Activated T-cell treated with anti-CD3 and anti-CD28 coated beads, Interleukin-2, amount 50 U/mL, for 24 hours (primary cell): ENCODE measurements at regions not wholly inside any gene's neighbourhood (a gene's known extent, or its start where the extent isn't known, plus 50 kb on each side); places are given as distances from the start of the nearest gene placed in this dataset.

Source experiments
- DNase-seq: peaks from one replicate; pipeline ENCODE4 v3.0.0-alpha.2; 2020
- H3K27ac Mint-ChIP-seq: 2 replicates; pipeline ENCODE4 v1.8.0; 2020; ENCODE audit warnings: mild to moderate bottlenecking, mixed read lengths
- H3K27me3 Mint-ChIP-seq: 2 replicates; pipeline ENCODE4 v1.8.0; 2020; ENCODE audit warnings: mixed read lengths
- H3K36me3 Mint-ChIP-seq: 2 replicates; pipeline ENCODE4 v1.8.0; 2020; ENCODE audit warnings: low read depth, mixed read lengths
- H3K4me1 Mint-ChIP-seq: 2 replicates; pipeline ENCODE4 v1.8.0; 2020; ENCODE audit warnings: low read depth, mixed read lengths
- H3K4me3 Mint-ChIP-seq: 2 replicates; pipeline ENCODE4 v1.8.0; 2020; ENCODE audit warnings: mild to moderate bottlenecking, moderate library complexity, mixed read lengths
- H3K9me3 Mint-ChIP-seq: 2 replicates; pipeline ENCODE4 v1.8.0; 2020; ENCODE audit warnings: mixed read lengths

DNA sequence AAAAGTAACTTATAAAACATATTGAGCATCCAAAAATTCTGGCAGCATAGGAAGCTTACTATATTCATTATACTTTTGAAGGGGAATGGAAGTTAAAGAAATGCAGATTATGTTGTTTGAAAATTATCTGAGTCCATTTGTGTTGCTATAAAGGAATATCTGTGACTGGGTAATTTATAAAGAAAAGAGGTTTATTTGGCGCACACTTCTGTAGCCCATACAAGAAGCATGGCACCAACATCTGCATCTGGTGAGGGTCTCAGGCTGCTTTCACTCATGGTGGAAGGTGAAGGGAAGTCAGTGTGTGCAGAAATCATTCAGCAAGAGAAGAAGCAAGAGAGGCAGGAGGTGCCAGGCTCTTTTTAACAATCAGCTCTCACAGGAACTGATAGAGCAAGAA is 55.5 kb upstream of the BACH1 start:
- Mint-ChIP-seq H3K36me3 (no peaks in the 10 kb centered on the region), H3K4me3 (no peak overlapping the region), H3K27me3 (peaks cover 14% of the 10 kb centered on the region), H3K27ac (no peak overlapping the region), H3K9me3 (peaks cover 2% of the 10 kb centered on the region), H3K4me1 (peaks cover 13% of the 10 kb centered on the region)
- DNase-seq, result no peak

DNA sequence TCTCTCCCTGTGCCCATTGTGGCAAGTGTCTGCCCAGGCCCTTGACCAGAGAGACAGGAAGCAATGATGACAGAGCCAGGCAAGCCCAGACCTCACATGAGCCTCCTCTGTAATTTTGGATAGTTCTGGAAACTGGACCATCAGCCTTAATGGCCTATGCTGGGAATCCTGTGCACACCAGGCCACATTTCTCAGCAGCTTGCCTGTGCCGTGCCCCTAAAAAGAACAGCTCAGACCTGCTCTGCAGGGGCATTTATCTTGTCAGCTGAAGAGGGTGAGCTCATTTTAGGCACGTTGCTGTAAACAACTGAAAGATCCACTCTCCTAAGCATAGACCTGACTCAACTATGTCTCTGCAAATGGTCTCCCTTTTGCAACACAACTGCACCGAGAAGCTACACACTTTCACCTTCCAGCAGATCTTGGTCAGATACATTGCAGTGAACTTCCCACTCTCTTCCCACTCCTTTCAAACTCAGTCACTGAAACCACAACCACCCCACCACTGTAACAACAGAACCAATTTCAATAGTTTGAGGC is 53.5 kb upstream of the BACH1 start:
- Mint-ChIP-seq H3K36me3 (no peaks in the 10 kb centered on the region), H3K27ac (peak overlapping the region; percentile 24), H3K4me3 (no peak overlapping the region), H3K4me1 (peaks cover 13% of the 10 kb centered on the region), H3K27me3 (peaks cover 13% of the 10 kb centered on the region), H3K9me3 (peaks cover 5% of the 10 kb centered on the region)
- no peak for DNase-seq

- Mint-ChIP-seq H3K27ac (no peak overlapping the region), H3K9me3 (peaks cover 5% of the 10 kb centered on the region), H3K36me3 (no peaks in the 10 kb centered on the region), H3K27me3 (peaks cover 19% of the 10 kb centered on the region), H3K4me3 (no peak overlapping the region), H3K4me1 (peaks cover 13% of the 10 kb centered on the region)
- no peak for DNase-seq
Measured at GRCh38 chr21:29245863-29246262, 52.9 kb upstream of the BACH1 start.

DNA sequence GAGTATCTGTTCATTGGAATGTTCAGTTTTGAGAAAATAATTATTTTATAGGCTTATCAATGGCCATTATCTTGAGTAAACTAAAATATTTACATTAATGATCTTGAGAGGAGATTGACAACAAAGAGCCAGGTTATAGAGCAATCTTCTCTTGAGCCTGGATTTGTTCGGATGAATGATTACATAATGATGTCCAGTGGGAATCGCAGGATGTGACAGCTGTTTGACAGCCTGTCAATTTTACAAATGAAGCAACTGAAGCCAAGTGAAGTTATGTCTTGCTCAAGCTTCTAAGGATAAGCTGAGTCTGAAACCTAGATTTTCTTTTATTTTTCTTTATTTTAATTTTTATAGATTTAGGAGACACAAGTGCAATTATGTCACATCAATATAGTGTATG is 52.1 kb upstream of the BACH1 start:
- DNase-seq, result no peak
- Mint-ChIP-seq H3K36me3 (no peaks in the 10 kb centered on the region), H3K4me3 (no peak overlapping the region), H3K27me3 (peaks cover 23% of the 10 kb centered on the region), H3K27ac (no peak overlapping the region), H3K9me3 (peaks cover 5% of the 10 kb centered on the region), H3K4me1 (peaks cover 13% of the 10 kb centered on the region)

DNA sequence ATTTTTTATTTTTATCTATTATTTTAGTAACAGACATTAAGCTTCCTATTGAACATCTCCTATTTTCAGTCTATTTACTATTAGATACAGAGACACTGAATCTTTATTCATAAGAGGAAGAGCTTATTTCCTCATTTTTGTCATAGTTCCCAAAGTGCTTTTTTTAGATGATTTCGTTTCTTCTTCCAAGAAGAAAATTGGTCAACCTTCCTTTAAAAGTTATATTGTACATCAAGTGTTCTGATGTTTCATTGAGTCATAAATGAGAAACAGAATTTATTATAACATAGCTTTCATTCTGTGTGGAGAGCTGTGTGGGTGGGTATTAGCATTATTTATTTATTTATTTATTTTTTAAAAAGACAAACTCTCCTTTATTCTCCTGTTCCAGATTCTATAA is 50.6 kb upstream of the BACH1 start:
- Mint-ChIP-seq H3K4me3 (no peak overlapping the region), H3K27me3 (peaks cover 33% of the 10 kb centered on the region), H3K4me1 (peaks cover 13% of the 10 kb centered on the region), H3K36me3 (no peaks in the 10 kb centered on the region), H3K9me3 (peaks cover 7% of the 10 kb centered on the region), H3K27ac (no peak overlapping the region)
- DNase-seq, result no peak
